Osteoblast (primary cell): ENCODE measurements at regions not wholly inside any gene's neighbourhood (a gene's known extent, or its start where the extent isn't known, plus 50 kb on each side); places are given as distances from the start of the nearest gene placed in this dataset.

ENCODE experiments used
- DNase-seq: peaks from one replicate; pipeline ENCODE4 v3.0.0; 2011; ENCODE audit warnings: low spot score, mixed read lengths; ENCODE audit not compliant: insufficient read length; ENCODE audit errors: missing footprints
- H2AFZ ChIP-seq: 2 replicates; pipeline ENCODE4 v1.6.0; 2011; ENCODE audit warnings: mild to moderate bottlenecking, low read length
- H3K27ac ChIP-seq: 2 replicates; pipeline ENCODE4 v1.5.1; 2011; ENCODE audit warnings: mild to moderate bottlenecking, low read depth, low read length, moderate library complexity
- H3K27me3 ChIP-seq: 2 replicates; pipeline ENCODE4 v1.6.0; 2012; ENCODE audit warnings: mild to moderate bottlenecking, control low read depth, inconsistent platforms, low read length, moderate library complexity; ENCODE audit not compliant: insufficient read depth
- H3K36me3 ChIP-seq: 2 replicates; pipeline ENCODE4 v1.5.1; 2011; ENCODE audit warnings: mild to moderate bottlenecking, low read length, control low read depth, moderate library complexity; ENCODE audit not compliant: insufficient read depth
- H3K4me1 ChIP-seq: 2 replicates; pipeline ENCODE4 v1.5.1; 2011; ENCODE audit warnings: mild to moderate bottlenecking, low read length, control low read depth, moderate library complexity; ENCODE audit not compliant: insufficient read depth
- H3K4me2 ChIP-seq: 2 replicates; pipeline ENCODE4 v1.6.0; 2011; ENCODE audit warnings: mild to moderate bottlenecking, low read length; ENCODE audit not compliant: insufficient read depth
- H3K4me3 ChIP-seq: fragments of 200-600 bp; sonication (generic); 3 replicates; pipeline ENCODE4 v1.5.1; 2012; ENCODE audit warnings: mild to moderate bottlenecking, low read length, inconsistent platforms; ENCODE audit not compliant: insufficient read depth
- H3K79me2 ChIP-seq: 2 replicates; pipeline ENCODE4 v1.6.0; 2012; ENCODE audit warnings: mild to moderate bottlenecking, low read length, control low read depth, inconsistent platforms; ENCODE audit not compliant: insufficient read depth
- H3K9me3 ChIP-seq: 2 replicates; pipeline ENCODE4 v1.5.1; 2011; ENCODE audit warnings: low read depth, low read length, control low read depth
- H4K20me1 ChIP-seq: 2 replicates; pipeline ENCODE4 v1.6.0; 2012; ENCODE audit warnings: mild to moderate bottlenecking, low read length, control low read depth; ENCODE audit not compliant: insufficient read depth
- TF ChIP-seq, protein P1 (sequence below): IDR thresholded peaks from 2 replicates; pipeline ENCODE4 v1.5.1; 2011; ENCODE audit warnings: mild to moderate bottlenecking, low read depth, low read length, moderate library complexity; ENCODE audit errors: extremely low read depth

GRCh38 chr15:34663101-34663500 lies 79.7 kb upstream of the GOLGA8B start:
- Histone ChIP-seq H3K9me3 (no peaks in the 10 kb centered on the region), H3K79me2 (no peaks in the 10 kb centered on the region)

GRCh38 chr15:34659056-34659455 lies 75.6 kb upstream of the GOLGA8B start:
- no peak overlapping the region for H3K27ac ChIP-seq
- no peak for DNase-seq
- no peaks in the 10 kb centered on the region for H3K9me3 ChIP-seq
- H3K4me3 ChIP-seq: no peak overlapping the region
- H4K20me1 ChIP-seq: no peaks in the 10 kb centered on the region
- no peaks in the 10 kb centered on the region for H3K79me2 ChIP-seq
- H3K36me3 ChIP-seq: no peaks in the 10 kb centered on the region
- no peaks in the 10 kb centered on the region for H3K27me3 ChIP-seq
- TF ChIP-seq, protein P1, sequence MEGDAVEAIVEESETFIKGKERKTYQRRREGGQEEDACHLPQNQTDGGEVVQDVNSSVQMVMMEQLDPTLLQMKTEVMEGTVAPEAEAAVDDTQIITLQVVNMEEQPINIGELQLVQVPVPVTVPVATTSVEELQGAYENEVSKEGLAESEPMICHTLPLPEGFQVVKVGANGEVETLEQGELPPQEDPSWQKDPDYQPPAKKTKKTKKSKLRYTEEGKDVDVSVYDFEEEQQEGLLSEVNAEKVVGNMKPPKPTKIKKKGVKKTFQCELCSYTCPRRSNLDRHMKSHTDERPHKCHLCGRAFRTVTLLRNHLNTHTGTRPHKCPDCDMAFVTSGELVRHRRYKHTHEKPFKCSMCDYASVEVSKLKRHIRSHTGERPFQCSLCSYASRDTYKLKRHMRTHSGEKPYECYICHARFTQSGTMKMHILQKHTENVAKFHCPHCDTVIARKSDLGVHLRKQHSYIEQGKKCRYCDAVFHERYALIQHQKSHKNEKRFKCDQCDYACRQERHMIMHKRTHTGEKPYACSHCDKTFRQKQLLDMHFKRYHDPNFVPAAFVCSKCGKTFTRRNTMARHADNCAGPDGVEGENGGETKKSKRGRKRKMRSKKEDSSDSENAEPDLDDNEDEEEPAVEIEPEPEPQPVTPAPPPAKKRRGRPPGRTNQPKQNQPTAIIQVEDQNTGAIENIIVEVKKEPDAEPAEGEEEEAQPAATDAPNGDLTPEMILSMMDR: no peak
- H3K4me1 ChIP-seq: no peaks in the 10 kb centered on the region
- no peak overlapping the region for H2AFZ ChIP-seq
- no peak overlapping the region for H3K4me2 ChIP-seq

More at GRCh38 chr15:34663101-34663500, 79.7 kb upstream of the GOLGA8B start:
- H3K27ac ChIP-seq: no peak overlapping the region
- TF ChIP-seq, protein P1: no peak
- no peak for DNase-seq
- H3K4me2 ChIP-seq: no peak overlapping the region
- H3K27me3 ChIP-seq: peaks cover 5% of the 10 kb centered on the region
- no peaks in the 10 kb centered on the region for H3K36me3 ChIP-seq
- H4K20me1 ChIP-seq: no peaks in the 10 kb centered on the region
- no peaks in the 10 kb centered on the region for H3K4me1 ChIP-seq
- H3K4me3 ChIP-seq: no peak overlapping the region
- no peak overlapping the region for H2AFZ ChIP-seq

GRCh38 chr15:34657469-34658127 lies 74.1 kb upstream of the GOLGA8B start:
- Histone ChIP-seq H3K27me3 (no peaks in the 10 kb centered on the region), H3K27ac (no peak overlapping the region), H2AFZ (no peak overlapping the region), H3K36me3 (no peaks in the 10 kb centered on the region), H3K9me3 (no peaks in the 10 kb centered on the region), H3K79me2 (no peaks in the 10 kb centered on the region), H3K4me1 (no peaks in the 10 kb centered on the region), H3K4me3 (no peak overlapping the region), H4K20me1 (no peaks in the 10 kb centered on the region), H3K4me2 (no peak overlapping the region)
- TF ChIP-seq, protein P1: no peak
- no peak for DNase-seq

DNA sequence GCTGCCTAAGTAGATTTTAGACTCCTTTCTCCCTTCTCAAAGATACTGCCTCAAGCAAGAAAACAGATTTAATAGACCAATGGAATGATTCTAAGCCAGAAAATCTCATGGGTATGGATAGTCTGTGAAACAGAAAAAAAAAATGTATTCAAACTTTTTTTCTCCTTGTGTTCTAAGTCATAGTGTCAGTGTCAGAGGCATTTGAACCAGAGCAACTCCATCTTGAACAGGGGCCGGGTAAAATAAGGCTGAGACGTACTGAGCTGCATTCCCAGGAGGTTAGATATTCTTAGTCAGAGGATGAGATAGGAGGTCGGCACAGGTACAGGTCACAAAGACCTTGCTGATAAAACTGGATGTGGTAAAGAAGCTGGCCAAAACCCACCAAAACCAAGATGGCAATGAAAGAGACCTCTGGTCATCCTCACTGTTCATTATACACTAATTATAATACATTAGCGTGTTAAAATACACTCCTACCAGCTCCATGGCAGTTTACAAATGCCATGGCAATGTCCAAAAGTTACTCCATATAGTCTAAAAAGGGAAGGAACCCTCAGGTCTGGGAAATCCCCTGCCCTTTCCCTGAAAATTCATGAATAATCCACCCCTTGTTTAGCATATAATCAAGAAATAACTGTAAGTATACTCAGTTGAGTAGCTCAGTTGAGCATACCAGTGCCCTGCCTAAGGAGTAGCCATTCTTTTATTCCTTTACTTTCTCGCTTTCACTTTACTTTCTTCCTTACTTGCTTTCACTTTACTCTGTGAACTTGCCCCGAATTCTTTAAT lies 72.8 kb upstream of the GOLGA8B start:
- H3K79me2 ChIP-seq: no peaks in the 10 kb centered on the region
- H3K36me3 ChIP-seq: no peaks in the 10 kb centered on the region
- no peaks in the 10 kb centered on the region for H4K20me1 ChIP-seq
- H3K9me3 ChIP-seq: no peaks in the 10 kb centered on the region
- no peak for DNase-seq
- H3K4me3 ChIP-seq: no peak overlapping the region
- H3K27ac ChIP-seq: no peak overlapping the region
- H3K27me3 ChIP-seq: no peaks in the 10 kb centered on the region
- H3K4me1 ChIP-seq: no peaks in the 10 kb centered on the region
- TF ChIP-seq, protein P1: no peak
- H2AFZ ChIP-seq: no peak overlapping the region
- H3K4me2 ChIP-seq: no peak overlapping the region
